Activated T-helper 2 cell treated with anti-CD3 and anti-CD28 coated beads, Interferon-gamma antibody, Interleukin-2, Interleukin-4, amounts not matched to agents 10 μg/mL and 5 μg/mL and 100 μg/mL, durations not matched to agents 14 hours and 24 hours and 36 hours (primary cell): ENCODE measurements at regions not wholly inside any gene's neighbourhood (a gene's known extent, or its start where the extent isn't known, plus 50 kb on each side); places are given as distances from the start of the nearest gene placed in this dataset.

Source experiments
- DNase-seq: peaks from one replicate; pipeline ENCODE4 v3.0.0; 2021; ENCODE audit warnings: low spot score
- H3K27ac Mint-ChIP-seq: one replicate; pipeline ENCODE4 v1.8.0; 2021; ENCODE audit warnings: mixed read lengths
- H3K27me3 Mint-ChIP-seq: one replicate; pipeline ENCODE4 v1.8.0; 2021; ENCODE audit warnings: low read depth, mixed read lengths
- H3K36me3 Mint-ChIP-seq: one replicate; pipeline ENCODE4 v1.8.0; 2021; ENCODE audit warnings: low read depth, mixed read lengths
- H3K4me1 Mint-ChIP-seq: one replicate; pipeline ENCODE4 v1.8.0; 2021; ENCODE audit warnings: low read depth, mixed read lengths
- H3K4me3 Mint-ChIP-seq: one replicate; pipeline ENCODE4 v1.8.0; 2021; ENCODE audit warnings: low read depth, mild to moderate bottlenecking, moderate library complexity, mixed read lengths
- H3K9me3 Mint-ChIP-seq: one replicate; pipeline ENCODE4 v1.8.0; 2021; ENCODE audit warnings: mixed read lengths
- intact Hi-C: fragments of 100-400 bp; cut with micrococcal nuclease; formaldehyde crosslinking; loops from one replicate; pipeline ENCODE4 v1.15.1; 2023

GRCh38 chr17:79282294-79282693 lies 207.7 kb downstream of the ENGASE start:
- intact Hi-C loops = no loop called here
- H3K9me3 Mint-ChIP-seq = no peaks in the 10 kb centered on the region
- no peak overlapping the region for H3K4me3 Mint-ChIP-seq
- H3K36me3 Mint-ChIP-seq = no peaks in the 10 kb centered on the region
- no peaks in the 10 kb centered on the region for H3K4me1 Mint-ChIP-seq
- DNase-seq = no peak
- no peak overlapping the region for H3K27ac Mint-ChIP-seq
- H3K27me3 Mint-ChIP-seq = no peaks in the 10 kb centered on the region

- no peaks in the 10 kb centered on the region for H3K36me3 Mint-ChIP-seq
- H3K27me3 Mint-ChIP-seq = no peaks in the 10 kb centered on the region
- H3K27ac Mint-ChIP-seq = no peak overlapping the region
- intact Hi-C loops = no loop called here
- no peaks in the 10 kb centered on the region for H3K4me1 Mint-ChIP-seq
- H3K9me3 Mint-ChIP-seq = no peaks in the 10 kb centered on the region
- DNase-seq = no peak
- no peak overlapping the region for H3K4me3 Mint-ChIP-seq
These were observed 207.2 kb downstream of the ENGASE start for GRCh38 chr17:79281803-79282202.

GRCh38 chr17:79280866-79281572 lies 206.4 kb downstream of the ENGASE start:
- intact Hi-C loops = no loop called here

GRCh38 chr17:79280010-79280409 lies 205.4 kb downstream of the ENGASE start:
- no peak for DNase-seq
- no peaks in the 10 kb centered on the region for H3K36me3 Mint-ChIP-seq
- intact Hi-C loops = no loop called here
- no peaks in the 10 kb centered on the region for H3K9me3 Mint-ChIP-seq
- H3K27ac Mint-ChIP-seq = no peak overlapping the region
- no peaks in the 10 kb centered on the region for H3K27me3 Mint-ChIP-seq
- H3K4me1 Mint-ChIP-seq = no peaks in the 10 kb centered on the region
- no peak overlapping the region for H3K4me3 Mint-ChIP-seq

More at GRCh38 chr17:79280866-79281572, 206.4 kb downstream of the ENGASE start:
- H3K9me3 Mint-ChIP-seq = no peaks in the 10 kb centered on the region
- no peak overlapping the region for H3K4me3 Mint-ChIP-seq
- no peaks in the 10 kb centered on the region for H3K4me1 Mint-ChIP-seq
- H3K27me3 Mint-ChIP-seq = no peaks in the 10 kb centered on the region
- H3K27ac Mint-ChIP-seq = no peak overlapping the region
- no peaks in the 10 kb centered on the region for H3K36me3 Mint-ChIP-seq
- DNase-seq = no peak

GRCh38 chr17:79279320-79279719 lies 204.7 kb downstream of the ENGASE start:
- Mint-ChIP-seq H3K27ac (no peak overlapping the region), H3K36me3 (no peaks in the 10 kb centered on the region), H3K27me3 (no peaks in the 10 kb centered on the region), H3K4me3 (no peak overlapping the region), H3K9me3 (no peaks in the 10 kb centered on the region), H3K4me1 (no peaks in the 10 kb centered on the region)
- no peak for DNase-seq
- intact Hi-C loops = no loop called here

- no peak for DNase-seq
- H3K4me3 Mint-ChIP-seq = no peak overlapping the region
- H3K27me3 Mint-ChIP-seq = no peaks in the 10 kb centered on the region
- H3K27ac Mint-ChIP-seq = no peak overlapping the region
- intact Hi-C loops = no loop called here
- no peaks in the 10 kb centered on the region for H3K4me1 Mint-ChIP-seq
- no peaks in the 10 kb centered on the region for H3K9me3 Mint-ChIP-seq
- no peaks in the 10 kb centered on the region for H3K36me3 Mint-ChIP-seq
These were observed 202.2 kb downstream of the ENGASE start for GRCh38 chr17:79276821-79277220.

- no peak overlapping the region for H3K4me3 Mint-ChIP-seq
- intact Hi-C loops = no loop called here
- H3K4me1 Mint-ChIP-seq = no peaks in the 10 kb centered on the region
- H3K27ac Mint-ChIP-seq = no peak overlapping the region
- DNase-seq = no peak
- H3K36me3 Mint-ChIP-seq = no peaks in the 10 kb centered on the region
- no peaks in the 10 kb centered on the region for H3K27me3 Mint-ChIP-seq
- no peaks in the 10 kb centered on the region for H3K9me3 Mint-ChIP-seq
These were observed 199.0 kb downstream of the ENGASE start for GRCh38 chr17:79273660-79274059.

GRCh38 chr17:79272666-79273219 lies 198.1 kb downstream of the ENGASE start:
- no peaks in the 10 kb centered on the region for H3K9me3 Mint-ChIP-seq
- H3K4me1 Mint-ChIP-seq = no peaks in the 10 kb centered on the region
- H3K4me3 Mint-ChIP-seq = no peak overlapping the region
- no peak for DNase-seq
- H3K36me3 Mint-ChIP-seq = no peaks in the 10 kb centered on the region
- intact Hi-C loops = no loop called here
- no peaks in the 10 kb centered on the region for H3K27me3 Mint-ChIP-seq
- no peak overlapping the region for H3K27ac Mint-ChIP-seq

- intact Hi-C loops = no loop called here
- no peaks in the 10 kb centered on the region for H3K36me3 Mint-ChIP-seq
- H3K4me1 Mint-ChIP-seq = no peaks in the 10 kb centered on the region
- no peak overlapping the region for H3K4me3 Mint-ChIP-seq
- no peak for DNase-seq
- H3K9me3 Mint-ChIP-seq = no peaks in the 10 kb centered on the region
- H3K27me3 Mint-ChIP-seq = no peaks in the 10 kb centered on the region
- no peak overlapping the region for H3K27ac Mint-ChIP-seq
These were observed 197.6 kb downstream of the ENGASE start for GRCh38 chr17:79272220-79272619.

- H3K4me3 Mint-ChIP-seq = no peak overlapping the region
- H3K27ac Mint-ChIP-seq = no peak overlapping the region
- no peaks in the 10 kb centered on the region for H3K4me1 Mint-ChIP-seq
- no peaks in the 10 kb centered on the region for H3K36me3 Mint-ChIP-seq
- intact Hi-C loops = no loop called here
- no peaks in the 10 kb centered on the region for H3K27me3 Mint-ChIP-seq
- H3K9me3 Mint-ChIP-seq = no peaks in the 10 kb centered on the region
- DNase-seq = no peak
These were observed 195.0 kb downstream of the ENGASE start for GRCh38 chr17:79269620-79270019.

GRCh38 chr17:79263191-79263590 lies 188.6 kb downstream of the ENGASE start:
- no peaks in the 10 kb centered on the region for H3K27me3 Mint-ChIP-seq
- intact Hi-C loops = no loop called here
- H3K4me3 Mint-ChIP-seq = no peak overlapping the region
- no peak overlapping the region for H3K27ac Mint-ChIP-seq
- DNase-seq = no peak
- no peaks in the 10 kb centered on the region for H3K36me3 Mint-ChIP-seq
- no peaks in the 10 kb centered on the region for H3K4me1 Mint-ChIP-seq
- no peaks in the 10 kb centered on the region for H3K9me3 Mint-ChIP-seq

GRCh38 chr17:79262624-79263023 lies 188.0 kb downstream of the ENGASE start:
- no peak for DNase-seq
- Mint-ChIP-seq H3K4me1 (no peaks in the 10 kb centered on the region), H3K27me3 (no peaks in the 10 kb centered on the region), H3K27ac (no peak overlapping the region), H3K36me3 (no peaks in the 10 kb centered on the region), H3K4me3 (no peak overlapping the region), H3K9me3 (no peaks in the 10 kb centered on the region)
- intact Hi-C loops = no loop called here

GRCh38 chr17:79261355-79262072 lies 186.9 kb downstream of the ENGASE start:
- H3K36me3 Mint-ChIP-seq = no peaks in the 10 kb centered on the region
- H3K27me3 Mint-ChIP-seq = no peaks in the 10 kb centered on the region
- H3K27ac Mint-ChIP-seq = no peak overlapping the region
- intact Hi-C loops = no loop called here
- H3K4me3 Mint-ChIP-seq = no peak overlapping the region
- no peak for DNase-seq
- no peaks in the 10 kb centered on the region for H3K4me1 Mint-ChIP-seq
- H3K9me3 Mint-ChIP-seq = no peaks in the 10 kb centered on the region
